A673 (cell line): ENCODE measurements at regions not wholly inside any gene's neighbourhood (a gene's known extent, or its start where the extent isn't known, plus 50 kb on each side); places are given as distances from the start of the nearest gene placed in this dataset.
"Not testable (repeated sequence)": the region's sequence is repeated elsewhere in the genome, so short reads cannot be mapped to it uniquely, and the experiment has no call there.

Experiments used
- BruUV-seq: library from RNA; stranded (reverse); fragments of 400-500 nt; replicated peaks from 2 replicates; lab custom pipeline; 2021; lab: Mats Ljungman, UMichigan
- CTCF ChIA-PET: fragments of 300-600 bp; sonication (Branson Sonifier 250); formaldehyde crosslinking; loops from one replicate; lab custom pipeline; 2022; ENCODE audit warnings: antibody characterized with exemption; lab: Charles Lee
- POLR2A ChIA-PET: fragments of 300-600 bp; sonication (Branson Sonifier 250); formaldehyde crosslinking; loops from one replicate; lab custom pipeline; 2022; ENCODE audit warnings: antibody characterized with exemption; ENCODE audit not compliant: low non-redundant PET; lab: Charles Lee
- DNase-seq: peaks from one replicate; pipeline ENCODE4 v3.0.0-alpha.2; 2015; ENCODE audit warnings: low spot score
- H3K27ac ChIP-seq: fragments of 200-600 bp; sonication (generic); 2 replicates; pipeline ENCODE4 v1.5.1; 2016; ENCODE audit warnings: mixed run types, low read depth, mild to moderate bottlenecking, mixed read lengths, antibody characterized with exemption, low read length; ENCODE audit not compliant: poor library complexity, severe bottlenecking
- H3K27me3 ChIP-seq: fragments of 200-600 bp; sonication (generic); replicated peaks from 2 replicates; pipeline ENCODE4 v1.6.1; 2017; ENCODE audit warnings: mixed run types, low read depth, mild to moderate bottlenecking, mixed read lengths, antibody characterized with exemption, low read length; ENCODE audit not compliant: insufficient read depth, poor library complexity
- H3K36me3 ChIP-seq: fragments of 200-600 bp; sonication (generic); 2 replicates; pipeline ENCODE4 v1.6.1; 2016; ENCODE audit warnings: mixed run types, mild to moderate bottlenecking, mixed read lengths, antibody characterized with exemption, low read length; ENCODE audit not compliant: insufficient read depth, poor library complexity, severe bottlenecking
- H3K4me1 ChIP-seq: fragments of 200-600 bp; sonication (generic); 2 replicates; pipeline ENCODE4 v1.6.1; 2017; ENCODE audit warnings: mixed run types, mild to moderate bottlenecking, mixed read lengths, antibody characterized with exemption, low read length; ENCODE audit not compliant: insufficient read depth, poor library complexity, severe bottlenecking
- H3K4me3 ChIP-seq: fragments of 200-600 bp; sonication (generic); 2 replicates; pipeline ENCODE4 v1.5.1; 2016; ENCODE audit warnings: low read depth, mixed run types, mild to moderate bottlenecking, mixed read lengths, low read length; ENCODE audit not compliant: poor library complexity, severe bottlenecking
- H3K9me3 ChIP-seq: fragments of 200-600 bp; sonication (generic); 2 replicates; pipeline ENCODE4 v1.6.1; 2016; ENCODE audit warnings: mixed run types, low read depth, mild to moderate bottlenecking, mixed read lengths, antibody characterized with exemption, low read length; ENCODE audit not compliant: poor library complexity, severe bottlenecking
- CTCF ChIP-seq: fragments of 300-800, 200-600 bp; sonication (generic); conservative IDR thresholded peaks from 2 replicates; pipeline ENCODE4 v1.5.1; 2017; ENCODE audit warnings: low read depth, mild to moderate bottlenecking, antibody characterized with exemption, low read length, moderate library complexity, mixed read lengths
- EZH2 ChIP-seq: fragments of 200-600 bp; sonication (generic); IDR thresholded peaks from 2 replicates; pipeline ENCODE4 v1.6.1; 2017; ENCODE audit warnings: borderline replicate concordance, low read depth, mild to moderate bottlenecking, mixed read lengths, antibody characterized with exemption, low read length; ENCODE audit not compliant: poor library complexity, severe bottlenecking
- intact Hi-C: fragments of 100-400 bp; cut with micrococcal nuclease; formaldehyde crosslinking; loops from one replicate; pipeline ENCODE4 v1.10.0; 2022; ENCODE audit not compliant: unreplicated experiment

- ChIA-PET POLR2A (no interaction called here), CTCF (no interaction called here)
- intact Hi-C loops: no loop called here
- BruUV-seq: no TSS peak
- TF ChIP-seq CTCF (no peak), EZH2 (no peak)
- DNase-seq: no peak
- H3K27ac ChIP-seq: no peak overlapping the region
- no peaks in the 10 kb centered on the region for H3K9me3 ChIP-seq
- H3K4me1 ChIP-seq: no peaks in the 10 kb centered on the region
- no peaks in the 10 kb centered on the region for H3K36me3 ChIP-seq
- H3K4me3 ChIP-seq: no peak overlapping the region
- no peaks in the 10 kb centered on the region for H3K27me3 ChIP-seq
Observed at GRCh38 chr6:16018626-16019025, 110.3 kb upstream of the MYLIP start.

- H3K27ac ChIP-seq, DNase-seq, H3K36me3 ChIP-seq, BruUV-seq, CTCF ChIA-PET, intact Hi-C loops, H3K27me3 ChIP-seq, H3K4me1 ChIP-seq, POLR2A ChIA-PET, H3K9me3 ChIP-seq, H3K4me3 ChIP-seq: not testable (repeated sequence)
Observed at GRCh38 chr6:16014325-16014724, 114.6 kb upstream of the MYLIP start.

- no peak for TF ChIP-seq EZH2
- no peak for TF ChIP-seq CTCF
- ChIA-PET CTCF (no interaction called here), POLR2A (interaction anchor here (0.5 kb wide), 1 partner anchor 29 kb away, joined by 4 read pairs; no protein-coding TSS in a partner anchor)
- Histone ChIP-seq H3K4me1 (no peaks in the 10 kb centered on the region), H3K4me3 (no peak overlapping the region), H3K36me3 (no peaks in the 10 kb centered on the region), H3K9me3 (no peaks in the 10 kb centered on the region), H3K27me3 (no peaks in the 10 kb centered on the region), H3K27ac (no peak overlapping the region)
- intact Hi-C loops: no loop called here
- no TSS peak for BruUV-seq
- DNase-seq: no peak
Observed at GRCh38 chr6:16007146-16007545, 121.7 kb upstream of the MYLIP start.

- no peaks in the 10 kb centered on the region for H3K9me3 ChIP-seq
- H3K36me3 ChIP-seq: no peaks in the 10 kb centered on the region
- H3K27me3 ChIP-seq: no peaks in the 10 kb centered on the region
- intact Hi-C loops: no loop called here
- no peak overlapping the region for H3K27ac ChIP-seq
- TF ChIP-seq EZH2 (no peak), CTCF (no peak)
- no peak overlapping the region for H3K4me3 ChIP-seq
- POLR2A ChIA-PET: interaction anchor here (0.5 kb wide), 1 partner anchor 30 kb away, joined by 4 read pairs; no protein-coding TSS in a partner anchor
- no TSS peak for BruUV-seq
- CTCF ChIA-PET: no interaction called here
- H3K4me1 ChIP-seq: no peaks in the 10 kb centered on the region
- DNase-seq: no peak
Observed at GRCh38 chr6:16006681-16007080, 122.2 kb upstream of the MYLIP start.
